ENCODE measurements at regions not wholly inside any gene's neighbourhood (a gene's known extent, or its start where the extent isn't known, plus 50 kb on each side); places are given as distances from the start of the nearest gene placed in this dataset.
"Not testable (repeated sequence)": the region's sequence is repeated elsewhere in the genome, so short reads cannot be mapped to it uniquely, and the experiment has no call there.

DNA sequence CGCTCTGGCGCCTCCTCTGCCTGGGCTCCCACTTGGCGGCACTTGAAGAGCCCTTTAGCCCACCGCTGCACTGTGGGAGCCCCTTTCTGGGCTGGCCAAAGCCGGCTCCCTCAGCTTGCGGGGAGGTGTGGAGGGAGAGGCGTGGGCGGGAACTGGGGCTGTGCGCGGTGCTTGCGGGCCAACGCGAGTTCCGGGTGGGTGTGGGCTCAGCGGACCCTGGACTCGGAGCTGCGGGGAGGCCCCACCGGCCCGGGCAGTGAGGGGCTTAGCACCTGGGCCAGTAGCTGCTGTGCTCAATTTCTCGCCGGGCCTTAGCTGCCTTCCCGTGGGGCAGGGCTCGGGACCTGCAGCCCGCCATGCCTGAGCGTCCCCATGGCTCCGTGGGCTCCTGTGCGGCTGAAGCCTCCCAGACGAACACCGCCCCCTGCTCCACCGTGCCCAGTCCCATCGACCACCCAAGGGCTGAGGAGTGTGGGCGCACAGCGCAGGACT lies 216.2 kb downstream of the FGFR2 start:
- H3K4me3 ChIP-seq (ENCODE audit: low read length in 2 of 2); H3K27ac ChIP-seq (ENCODE audit: low read depth, low read length); H3K27me3 Mint-ChIP-seq; POLR2A ChIA-PET (ENCODE audit: partially characterized antibody); intact Hi-C loops (cut with micrococcal nuclease); DNase-seq; H3K9me3 ChIP-seq (ENCODE audit: control insufficient read depth in 1 of 2, low read length in 2 of 2); H3K36me3 Mint-ChIP-seq; CTCF ChIA-PET (ENCODE audit: partially characterized antibody); H3K4me1 ChIP-seq (ENCODE audit: insufficient read depth, low read length); H3K27me3 ChIP-seq (ENCODE audit: insufficient read depth, low read length); H3K4me3 Mint-ChIP-seq; H3K4me1 Mint-ChIP-seq; H3K27ac Mint-ChIP-seq; H3K36me3 ChIP-seq (ENCODE audit: insufficient read depth, low read length): not testable (repeated sequence)
- peaks cover 0 to 12% (median 2%) of the 10 kb centered on the region in 8 donors for H3K9me3 Mint-ChIP-seq

DNA sequence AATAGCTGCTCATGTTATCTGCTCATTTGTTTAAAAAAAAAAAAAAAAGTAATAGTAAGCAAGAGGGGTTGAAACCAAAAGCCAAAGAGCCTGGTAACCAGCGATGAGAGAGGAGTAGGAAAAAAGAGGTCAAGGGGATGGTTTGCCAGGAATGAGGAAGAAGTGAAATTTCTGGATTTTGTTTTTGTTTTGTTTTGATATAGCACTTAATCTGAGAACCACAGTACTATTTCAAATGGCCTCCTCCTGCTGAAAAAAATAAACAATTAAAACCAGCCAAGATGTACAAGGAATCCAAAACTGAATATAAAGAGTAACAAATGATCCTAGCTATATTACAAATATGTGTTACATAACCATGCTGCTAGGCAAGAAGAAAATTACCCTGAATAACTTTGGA lies 213.1 kb downstream of the FGFR2 start:
- no peak for DNase-seq
- Histone ChIP-seq H3K4me1 (ENCODE audit: insufficient read depth, low read length) (no peaks in the 10 kb centered on the region), H3K27me3 (ENCODE audit: insufficient read depth, low read length) (no peaks in the 10 kb centered on the region), H3K9me3 (ENCODE audit: control insufficient read depth in 1 of 2, low read length in 2 of 2) (no peaks in the 10 kb centered on the region), H3K4me3 (ENCODE audit: low read length in 2 of 2) (no peak overlapping the region), H3K36me3 (ENCODE audit: insufficient read depth, low read length) (no peaks in the 10 kb centered on the region), H3K27ac (ENCODE audit: low read depth, low read length) (no peak overlapping the region)
- ChIA-PET CTCF (ENCODE audit: partially characterized antibody) (interaction anchor here (0.7 kb wide), 1 partner anchor 1416 kb away, joined by 4 read pairs; no protein-coding TSS in a partner anchor), POLR2A (ENCODE audit: partially characterized antibody) (no interaction called here)
- Mint-ChIP-seq H3K36me3 (no peaks in the 10 kb centered on the region), H3K9me3 (peaks cover 0 to 7% (median 2%) of the 10 kb centered on the region in 8 donors), H3K27me3 (no peaks in the 10 kb centered on the region), H3K4me1 (no peaks in the 10 kb centered on the region), H3K4me3 (no peak overlapping the region), H3K27ac (no peak overlapping the region)
- intact Hi-C loops (cut with micrococcal nuclease), result no loop called here

DNA sequence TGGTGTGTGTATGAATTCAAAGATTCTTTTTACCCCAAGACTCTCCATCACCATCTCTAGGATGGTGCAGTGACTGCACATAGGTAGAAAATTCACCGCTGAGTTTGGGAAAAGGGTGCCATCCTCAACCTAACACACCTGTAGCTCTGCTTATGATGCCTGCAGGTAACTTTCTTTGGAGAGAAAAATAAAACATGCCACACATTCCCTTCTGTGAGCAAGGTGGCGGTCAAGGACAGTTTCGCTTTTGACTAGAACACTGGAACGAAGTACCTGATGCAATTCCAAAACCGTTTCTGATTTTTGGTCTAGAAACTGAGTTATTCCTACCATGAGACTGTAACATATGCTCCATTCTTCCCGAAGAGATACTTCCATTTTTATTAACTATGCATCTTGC lies 205.6 kb downstream of the FGFR2 start:
- Mint-ChIP-seq H3K9me3 (peaks cover 0 to 4% (median 1%) of the 10 kb centered on the region in 8 donors), H3K27me3 (peaks cover 0 to 3% of the 10 kb centered on the region in 2 donors), H3K27ac (no peak overlapping the region), H3K4me1 (no peaks in the 10 kb centered on the region), H3K4me3 (no peak overlapping the region), H3K36me3 (no peaks in the 10 kb centered on the region)
- no peak for DNase-seq
- intact Hi-C loops (cut with micrococcal nuclease), result no loop called here
- POLR2A ChIA-PET (ENCODE audit: partially characterized antibody), result no interaction called here
- Histone ChIP-seq H3K9me3 (ENCODE audit: control insufficient read depth in 1 of 2, low read length in 2 of 2) (no peaks in the 10 kb centered on the region), H3K4me3 (ENCODE audit: low read length in 2 of 2) (no peak overlapping the region), H3K36me3 (ENCODE audit: insufficient read depth, low read length) (no peaks in the 10 kb centered on the region), H3K27me3 (ENCODE audit: insufficient read depth, low read length) (no peaks in the 10 kb centered on the region), H3K27ac (ENCODE audit: low read depth, low read length) (no peak overlapping the region), H3K4me1 (ENCODE audit: insufficient read depth, low read length) (no peaks in the 10 kb centered on the region)
- CTCF ChIA-PET (ENCODE audit: partially characterized antibody), result no interaction called here

DNA sequence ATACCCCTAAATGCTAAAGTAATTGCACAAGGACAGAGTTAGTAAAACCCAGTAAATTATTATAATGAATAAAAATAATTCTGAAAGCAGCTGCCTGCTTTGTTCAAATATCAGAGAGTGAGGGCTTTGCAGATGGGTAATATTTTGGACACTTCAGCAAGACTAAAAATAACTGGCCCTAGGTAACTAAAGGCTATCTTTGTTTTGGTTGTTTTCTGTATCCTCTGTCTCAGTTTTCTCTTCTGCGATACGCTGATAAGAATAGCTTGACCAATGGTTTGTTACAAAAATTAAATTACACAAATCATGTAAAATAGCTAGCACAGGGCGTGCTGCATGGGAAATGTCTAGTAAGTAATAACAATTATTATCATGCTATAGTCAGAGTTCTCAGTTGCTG lies 204.7 kb downstream of the FGFR2 start:
- Histone ChIP-seq H3K9me3 (ENCODE audit: control insufficient read depth in 1 of 2, low read length in 2 of 2) (no peaks in the 10 kb centered on the region), H3K27ac (ENCODE audit: low read depth, low read length) (no peak overlapping the region), H3K36me3 (ENCODE audit: insufficient read depth, low read length) (no peaks in the 10 kb centered on the region), H3K4me3 (ENCODE audit: low read length in 2 of 2) (no peak overlapping the region), H3K27me3 (ENCODE audit: insufficient read depth, low read length) (no peaks in the 10 kb centered on the region), H3K4me1 (ENCODE audit: insufficient read depth, low read length) (no peaks in the 10 kb centered on the region)
- no peak for DNase-seq
- no peak overlapping the region for H3K4me3 Mint-ChIP-seq
- H3K36me3 Mint-ChIP-seq, result no peaks in the 10 kb centered on the region
- H3K4me1 Mint-ChIP-seq, result no peaks in the 10 kb centered on the region
- CTCF ChIA-PET (ENCODE audit: partially characterized antibody), result no interaction called here
- peaks cover 0 to 3% of the 10 kb centered on the region in 2 donors for H3K27me3 Mint-ChIP-seq
- POLR2A ChIA-PET (ENCODE audit: partially characterized antibody), result no interaction called here
- H3K27ac Mint-ChIP-seq, result no peak overlapping the region
- peaks cover 0 to 4% (median 1%) of the 10 kb centered on the region in 8 donors for H3K9me3 Mint-ChIP-seq
- intact Hi-C loops (cut with micrococcal nuclease), result no loop called here

DNA sequence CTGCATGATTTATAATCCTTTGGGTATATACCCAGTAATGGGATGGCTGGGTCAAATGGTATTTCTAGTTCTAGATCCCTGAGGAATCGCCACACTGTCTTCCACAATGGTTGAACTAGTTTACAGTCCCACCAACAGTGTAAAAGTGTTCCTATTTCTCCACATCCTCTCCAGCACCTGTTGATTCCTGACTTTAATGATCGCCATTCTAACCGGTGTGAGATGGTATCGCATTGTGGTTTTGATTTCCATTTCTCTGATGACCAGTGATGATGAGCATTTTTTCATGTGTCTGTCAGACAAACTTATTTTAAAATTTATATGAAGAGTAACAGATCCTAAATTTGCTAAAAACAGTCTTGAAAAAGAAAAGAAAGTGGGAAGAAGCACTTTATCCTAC lies 197.7 kb downstream of the FGFR2 start:
- H3K27me3 ChIP-seq (ENCODE audit: insufficient read depth, low read length); H3K4me1 Mint-ChIP-seq; POLR2A ChIA-PET (ENCODE audit: partially characterized antibody); H3K36me3 ChIP-seq (ENCODE audit: insufficient read depth, low read length); H3K27ac Mint-ChIP-seq; H3K4me3 ChIP-seq (ENCODE audit: low read length in 2 of 2); DNase-seq; H3K9me3 Mint-ChIP-seq; H3K27ac ChIP-seq (ENCODE audit: low read depth, low read length); H3K36me3 Mint-ChIP-seq; intact Hi-C loops (cut with micrococcal nuclease); H3K4me3 Mint-ChIP-seq; H3K4me1 ChIP-seq (ENCODE audit: insufficient read depth, low read length); H3K27me3 Mint-ChIP-seq; H3K9me3 ChIP-seq (ENCODE audit: control insufficient read depth in 1 of 2, low read length in 2 of 2); CTCF ChIA-PET (ENCODE audit: partially characterized antibody): not testable (repeated sequence)

DNA sequence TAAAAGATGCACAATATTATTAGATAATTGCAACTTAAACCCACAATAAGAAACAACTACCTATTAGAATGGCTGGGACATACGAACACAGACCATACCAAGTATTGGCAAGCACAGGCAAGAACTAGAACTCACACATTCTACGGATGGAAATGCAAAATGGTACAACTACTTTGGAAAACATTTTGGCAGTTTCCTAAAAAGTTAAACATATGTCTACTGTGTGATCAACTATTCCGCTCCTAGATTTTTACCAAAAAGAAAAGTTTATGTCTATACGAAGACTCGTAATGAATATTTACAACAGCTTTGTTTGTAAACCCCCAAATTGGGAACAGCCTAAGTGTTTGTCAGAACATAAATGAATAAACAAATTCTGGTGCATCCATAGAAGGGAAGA lies 194.7 kb downstream of the FGFR2 start:
- Histone ChIP-seq H3K9me3 (ENCODE audit: control insufficient read depth in 1 of 2, low read length in 2 of 2) (no peaks in the 10 kb centered on the region), H3K4me3 (ENCODE audit: low read length in 2 of 2) (no peak overlapping the region), H3K27ac (ENCODE audit: low read depth, low read length) (no peak overlapping the region), H3K36me3 (ENCODE audit: insufficient read depth, low read length) (no peaks in the 10 kb centered on the region), H3K27me3 (ENCODE audit: insufficient read depth, low read length) (no peaks in the 10 kb centered on the region), H3K4me1 (ENCODE audit: insufficient read depth, low read length) (no peaks in the 10 kb centered on the region)
- intact Hi-C loops (cut with micrococcal nuclease), result no loop called here
- no peak overlapping the region for H3K27ac Mint-ChIP-seq
- no peaks in the 10 kb centered on the region for H3K4me1 Mint-ChIP-seq
- ChIA-PET CTCF (ENCODE audit: partially characterized antibody) (no interaction called here), POLR2A (ENCODE audit: partially characterized antibody) (no interaction called here)
- no peak for DNase-seq
- peaks cover 0 to 2% (median 0%) of the 10 kb centered on the region in 8 donors for H3K9me3 Mint-ChIP-seq
- no peak overlapping the region for H3K4me3 Mint-ChIP-seq
- no peaks in the 10 kb centered on the region for H3K27me3 Mint-ChIP-seq
- H3K36me3 Mint-ChIP-seq, result no peaks in the 10 kb centered on the region

DNA sequence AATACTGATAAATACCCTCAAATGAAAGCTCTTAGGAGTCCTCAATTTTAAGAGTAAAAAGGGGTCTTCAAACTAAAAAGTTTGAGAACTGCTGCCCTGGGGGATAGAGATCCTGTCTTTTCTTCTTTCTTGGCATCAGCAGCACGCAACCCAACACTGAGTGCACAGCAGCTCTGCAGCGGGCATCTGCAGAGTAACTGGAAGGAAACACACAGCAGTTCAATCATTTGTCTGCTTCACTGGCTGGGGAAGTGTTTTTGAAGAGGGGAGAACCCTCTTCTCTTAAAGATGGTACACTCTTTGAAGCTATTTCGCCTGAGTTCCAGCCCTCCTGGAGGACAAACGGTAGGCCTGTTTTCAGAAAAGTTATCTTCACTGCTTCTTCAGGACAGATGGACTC lies 193.6 kb downstream of the FGFR2 start:
- intact Hi-C loops (cut with micrococcal nuclease), result no loop called here
- POLR2A ChIA-PET (ENCODE audit: partially characterized antibody), result no interaction called here
- Mint-ChIP-seq H3K4me3 (no peak overlapping the region), H3K36me3 (no peaks in the 10 kb centered on the region), H3K9me3 (peaks cover 0 to 2% (median 0%) of the 10 kb centered on the region in 8 donors), H3K27me3 (no peaks in the 10 kb centered on the region), H3K27ac (no peak overlapping the region), H3K4me1 (no peaks in the 10 kb centered on the region)
- no peaks in the 10 kb centered on the region for H3K27me3 ChIP-seq (ENCODE audit: insufficient read depth, low read length)
- H3K4me1 ChIP-seq (ENCODE audit: insufficient read depth, low read length), result no peaks in the 10 kb centered on the region
- no peaks in the 10 kb centered on the region for H3K36me3 ChIP-seq (ENCODE audit: insufficient read depth, low read length)
- CTCF ChIA-PET (ENCODE audit: partially characterized antibody), result no interaction called here
- H3K4me3 ChIP-seq (ENCODE audit: low read length in 2 of 2), result no peak overlapping the region
- no peak for DNase-seq
- no peak overlapping the region for H3K27ac ChIP-seq (ENCODE audit: low read depth, low read length)
- no peaks in the 10 kb centered on the region for H3K9me3 ChIP-seq (ENCODE audit: control insufficient read depth in 1 of 2, low read length in 2 of 2)

DNA sequence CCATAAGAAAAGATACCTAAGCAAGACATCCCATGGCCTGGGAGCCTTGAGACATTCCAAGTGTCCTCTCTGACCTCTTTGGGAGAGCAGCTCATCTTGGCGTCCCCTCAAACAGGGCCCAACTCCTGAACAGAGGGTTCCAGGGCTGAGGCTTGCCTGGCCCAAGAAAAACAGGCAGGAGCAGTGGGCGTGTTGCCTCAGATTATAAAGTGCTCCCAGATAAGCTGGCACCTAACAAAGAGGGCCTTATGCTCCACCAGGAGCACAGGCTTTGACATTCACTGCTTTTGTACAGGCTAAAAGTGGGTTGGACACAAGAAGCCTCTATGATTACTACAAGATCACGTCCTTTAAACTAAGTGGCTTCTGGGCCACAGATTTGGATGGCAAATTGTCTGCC lies 193.1 kb downstream of the FGFR2 start:
- intact Hi-C loops (cut with micrococcal nuclease), result no loop called here
- Histone ChIP-seq H3K36me3 (ENCODE audit: insufficient read depth, low read length) (no peaks in the 10 kb centered on the region), H3K27me3 (ENCODE audit: insufficient read depth, low read length) (no peaks in the 10 kb centered on the region), H3K4me3 (ENCODE audit: low read length in 2 of 2) (no peak overlapping the region), H3K27ac (ENCODE audit: low read depth, low read length) (no peak overlapping the region), H3K4me1 (ENCODE audit: insufficient read depth, low read length) (no peaks in the 10 kb centered on the region), H3K9me3 (ENCODE audit: control insufficient read depth in 1 of 2, low read length in 2 of 2) (no peaks in the 10 kb centered on the region)
- H3K9me3 Mint-ChIP-seq, result peaks cover 0 to 2% (median 0%) of the 10 kb centered on the region in 8 donors
- no peaks in the 10 kb centered on the region for H3K36me3 Mint-ChIP-seq
- no peaks in the 10 kb centered on the region for H3K27me3 Mint-ChIP-seq
- no peaks in the 10 kb centered on the region for H3K4me1 Mint-ChIP-seq
- H3K27ac Mint-ChIP-seq, result no peak overlapping the region
- H3K4me3 Mint-ChIP-seq, result no peak overlapping the region
- ChIA-PET POLR2A (ENCODE audit: partially characterized antibody) (no interaction called here), CTCF (ENCODE audit: partially characterized antibody) (no interaction called here)
- DNase-seq, result no peak

All from CD4-positive, alpha-beta memory T cell (primary cell).